Inferior parietal cortex (tissue), 1 donor: ENCODE measurements at regions not wholly inside any gene's neighbourhood (a gene's known extent, or its start where the extent isn't known, plus 50 kb on each side); places are given as distances from the start of the nearest gene placed in this dataset.
"Not testable (repeated sequence)": the region's sequence is repeated elsewhere in the genome, so short reads cannot be mapped to it uniquely, and the experiment has no call there.

Source experiments
- DNase-seq: peaks from one replicate; pipeline ENCODE4 v3.0.0-alpha.2; 2016; ENCODE audit errors: extremely low spot score

DNA sequence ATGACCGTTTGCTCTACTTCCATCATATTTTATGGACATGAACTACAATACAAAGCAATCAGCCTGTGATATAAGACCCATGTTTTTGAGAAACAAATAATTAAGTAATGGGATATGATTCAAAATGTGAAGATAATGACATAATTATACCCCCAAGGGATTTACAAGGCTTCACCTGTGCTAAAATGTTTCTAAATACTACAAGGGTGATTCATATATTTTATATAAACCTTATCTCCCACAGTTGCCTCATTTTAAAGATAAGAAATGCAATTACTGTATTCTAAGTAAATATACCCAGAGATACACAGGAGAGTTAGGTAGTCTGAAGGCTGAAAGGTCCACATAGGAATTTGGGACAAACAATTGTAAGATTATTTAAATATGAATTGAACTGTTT, 662.0 kb upstream of the CHD1 start:
- DNase-seq: no peak

DNA sequence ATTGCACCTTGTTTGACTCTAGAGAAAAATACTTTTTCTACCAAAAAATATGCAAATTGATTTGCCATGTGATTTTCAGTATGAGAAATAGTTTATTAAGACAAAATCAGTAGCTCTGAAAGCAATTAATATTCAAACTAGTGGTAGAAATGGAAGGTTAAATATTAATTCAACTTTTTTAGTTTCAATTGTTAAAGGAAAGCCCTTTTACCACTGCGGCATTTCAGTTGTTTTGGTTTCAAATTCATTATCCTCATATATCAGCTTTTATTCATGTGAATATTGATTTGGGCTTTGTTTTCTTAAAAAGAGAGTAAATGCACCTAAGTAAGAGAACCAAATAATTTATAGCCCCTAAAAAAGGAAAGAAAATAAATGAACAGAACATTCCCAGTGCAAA, 660.6 kb upstream of the CHD1 start:
- no peak for DNase-seq

GRCh38 chr5:99587983-99588382, 659.2 kb upstream of the CHD1 start:
- no peak for DNase-seq

DNA sequence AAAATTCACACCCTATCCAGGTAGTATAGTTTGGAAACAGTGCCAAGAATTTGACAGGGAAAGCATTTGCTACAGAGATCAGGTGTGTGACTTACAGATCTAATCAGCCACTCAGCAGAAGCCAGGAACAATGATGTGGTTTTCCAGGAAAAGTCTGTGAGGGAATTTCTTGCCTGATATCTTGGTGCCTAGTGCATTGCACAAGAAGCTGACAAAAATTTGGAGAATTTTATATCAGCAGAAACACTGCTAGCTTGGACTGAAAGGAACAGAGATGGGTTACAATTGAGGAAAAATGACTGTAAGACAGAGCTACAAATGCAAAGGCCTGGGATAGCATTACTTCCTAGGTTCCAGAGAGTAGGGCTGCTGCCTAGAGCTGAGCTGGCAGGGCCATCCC, 658.1 kb upstream of the CHD1 start:
- DNase-seq: no peak

DNA sequence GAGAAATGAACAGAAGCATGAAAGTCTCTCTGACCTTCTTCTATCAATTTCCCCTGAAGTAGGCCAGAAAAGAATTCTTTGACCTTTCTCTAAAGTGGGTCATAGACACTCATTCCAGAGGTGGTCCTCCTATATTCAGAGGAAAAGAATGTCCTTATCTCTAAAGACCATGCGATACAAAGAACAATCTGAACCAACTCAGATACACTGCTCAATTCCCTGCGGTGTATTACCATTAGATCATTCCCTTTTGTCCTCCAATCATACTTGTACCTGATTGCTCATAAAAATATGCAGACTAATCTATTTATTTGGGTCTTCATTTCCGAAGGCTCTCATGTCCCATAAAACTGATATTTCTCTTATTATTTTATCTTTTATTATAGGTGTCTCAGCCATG, 652.4 kb upstream of the CHD1 start:
- not testable (repeated sequence) for DNase-seq

DNA sequence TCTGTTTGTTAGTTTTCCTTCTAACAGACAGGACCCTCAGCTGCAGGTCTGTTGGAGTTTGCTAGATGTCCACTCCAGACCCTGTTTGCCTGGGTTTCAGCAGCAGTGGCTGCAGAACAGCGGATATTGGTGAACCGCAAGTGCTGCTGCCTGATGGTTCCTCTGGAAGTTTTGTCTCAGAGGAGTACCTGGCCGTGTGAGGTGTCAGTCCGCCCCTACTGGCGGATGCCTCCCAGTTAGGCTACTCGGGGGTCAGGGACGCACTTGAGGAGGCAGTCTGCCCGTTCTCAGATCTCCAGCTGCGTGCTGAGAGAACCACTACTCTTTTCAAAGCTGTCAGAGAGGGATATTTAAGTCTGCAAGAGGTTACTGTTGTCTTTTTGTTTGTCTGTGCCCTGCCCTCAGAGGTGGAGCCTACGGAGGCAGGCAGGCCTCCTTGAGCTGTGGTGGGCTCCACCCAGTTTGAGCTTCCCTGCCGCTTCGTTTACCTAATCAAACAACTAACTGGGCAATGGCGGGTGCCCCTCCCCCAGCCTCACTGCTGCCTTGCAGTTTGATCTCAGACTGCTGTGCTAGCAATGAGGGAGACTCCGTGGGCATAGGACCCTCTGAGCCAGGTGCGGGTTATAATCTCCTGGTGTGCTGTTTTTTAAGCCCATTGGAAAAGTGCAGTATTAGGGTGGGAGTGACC, 634.3 kb upstream of the CHD1 start:
- not testable (repeated sequence) for DNase-seq

DNA sequence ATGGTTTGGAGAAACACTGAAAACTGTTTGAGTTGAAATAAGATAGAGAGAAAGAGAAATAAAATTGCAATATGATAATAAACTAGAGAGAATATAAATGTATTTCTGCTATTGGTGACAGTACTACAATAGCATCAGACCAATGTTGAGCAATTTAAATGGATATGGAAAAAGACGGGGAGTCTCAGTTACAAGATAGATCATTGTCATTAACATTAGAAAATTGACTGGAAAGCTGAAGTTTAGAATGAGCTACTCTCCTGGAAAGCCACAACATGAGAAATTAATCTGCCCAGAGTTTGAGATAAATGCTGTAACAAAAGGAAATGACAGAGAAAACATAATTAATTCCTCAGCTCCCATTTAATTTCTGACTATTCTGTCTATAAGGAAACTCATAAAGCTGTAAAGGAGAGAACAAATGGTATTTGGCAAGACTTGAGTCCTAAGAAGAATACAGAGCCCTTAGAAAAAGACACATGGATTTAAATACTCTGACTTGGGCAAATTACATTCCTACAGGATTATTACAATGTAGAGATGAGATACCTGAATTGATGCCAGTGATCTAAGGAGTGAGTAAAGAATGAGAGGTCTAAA, 624.5 kb upstream of the CHD1 start:
- DNase-seq: no peak

GRCh38 chr5:99544356-99544755, 615.5 kb upstream of the CHD1 start:
- DNase-seq: no peak

GRCh38 chr5:99543841-99544240, 615.0 kb upstream of the CHD1 start:
- DNase-seq: no peak

DNA sequence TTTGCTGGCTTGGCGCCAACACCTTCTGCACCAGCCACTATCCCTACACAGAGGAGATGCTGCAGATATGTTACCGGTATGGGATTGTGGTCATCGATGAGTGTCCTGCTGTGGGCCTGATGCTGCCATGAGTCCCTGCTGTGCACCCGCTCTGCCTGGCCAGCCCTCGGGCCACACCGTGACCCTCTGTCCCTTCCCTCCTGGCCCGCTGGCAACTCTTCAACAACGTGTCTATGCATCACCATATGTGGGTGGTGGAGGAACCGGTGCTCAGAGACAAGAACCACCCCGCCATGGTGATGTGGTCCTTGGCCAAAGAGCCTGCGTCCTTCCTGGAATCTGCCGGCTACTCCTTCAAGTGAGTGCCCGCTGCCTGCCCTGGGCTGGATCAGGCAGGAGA, 605.4 kb upstream of the CHD1 start:
- DNase-seq: not testable (repeated sequence)

GRCh38 chr5:99521666-99522065, 592.9 kb upstream of the CHD1 start:
- DNase-seq: not testable (repeated sequence)

GRCh38 chr5:99515864-99516490, 587.2 kb upstream of the CHD1 start:
- not testable (repeated sequence) for DNase-seq

- not testable (repeated sequence) for DNase-seq
Observed at GRCh38 chr5:99510237-99510866, 581.5 kb upstream of the CHD1 start.

DNA sequence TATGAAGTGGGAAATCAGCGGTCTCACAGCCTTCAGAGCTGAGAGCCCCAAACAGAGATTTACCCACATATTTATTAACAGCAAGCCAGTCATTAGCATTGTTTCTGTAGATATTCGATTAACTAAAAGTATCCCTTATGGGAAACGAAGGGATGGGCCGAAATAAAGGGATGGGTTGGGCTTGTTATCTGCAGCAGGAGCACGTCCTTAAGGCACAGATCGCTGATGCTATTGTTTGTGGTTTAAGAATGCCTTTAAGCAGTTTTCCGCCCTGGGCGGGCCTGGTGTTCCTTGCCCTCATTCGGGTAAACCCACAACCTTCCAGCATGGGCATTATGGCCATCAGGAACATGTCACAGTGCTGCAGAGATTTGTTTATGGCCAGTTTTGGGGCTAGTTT, 580.3 kb upstream of the CHD1 start:
- DNase-seq: not testable (repeated sequence)

- DNase-seq: not testable (repeated sequence)
Observed at GRCh38 chr5:99495456-99495855, 566.6 kb upstream of the CHD1 start.

DNA sequence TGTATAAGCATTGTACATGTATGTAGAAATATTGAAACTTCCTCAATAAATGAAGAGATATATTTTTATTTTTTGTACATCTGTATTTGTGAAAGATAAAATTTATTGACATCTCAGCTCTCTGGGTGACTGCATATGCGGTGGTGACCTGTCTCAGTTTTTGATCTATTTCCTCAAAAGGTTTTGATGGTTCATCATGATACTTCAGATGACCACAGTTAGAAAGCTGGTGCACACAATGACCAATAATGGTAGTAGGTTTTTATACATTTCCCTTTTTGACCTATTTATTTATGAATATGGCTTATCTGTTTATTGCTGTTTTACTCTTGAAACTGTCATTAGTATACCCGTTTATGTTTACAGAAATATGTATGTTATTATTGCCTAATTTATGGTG, 549.6 kb upstream of the CHD1 start:
- not testable (repeated sequence) for DNase-seq

DNA sequence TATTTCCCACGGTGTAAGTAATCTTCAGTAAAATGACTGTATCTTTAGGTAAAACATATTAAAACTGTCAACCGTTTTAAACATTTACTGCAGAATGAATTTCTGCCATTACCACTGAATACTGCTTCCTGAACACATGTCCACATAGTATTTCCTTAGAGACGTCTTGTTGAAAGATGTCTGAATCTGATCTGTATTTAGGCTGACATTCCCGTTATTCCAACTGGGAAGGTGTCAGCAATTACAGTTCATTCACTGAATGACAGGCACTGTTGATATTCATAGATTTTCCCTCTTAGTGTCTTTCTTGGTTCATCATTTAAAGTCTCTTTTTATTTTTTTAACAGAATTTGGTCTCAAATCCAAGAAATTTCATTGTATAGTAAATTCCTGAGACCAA, 544.5 kb upstream of the CHD1 start:
- not testable (repeated sequence) for DNase-seq

GRCh38 chr5:99471726-99472125, 542.9 kb upstream of the CHD1 start:
- DNase-seq: not testable (repeated sequence)

- DNase-seq: not testable (repeated sequence)
Observed at GRCh38 chr5:99471178-99471577, 542.4 kb upstream of the CHD1 start.

DNA sequence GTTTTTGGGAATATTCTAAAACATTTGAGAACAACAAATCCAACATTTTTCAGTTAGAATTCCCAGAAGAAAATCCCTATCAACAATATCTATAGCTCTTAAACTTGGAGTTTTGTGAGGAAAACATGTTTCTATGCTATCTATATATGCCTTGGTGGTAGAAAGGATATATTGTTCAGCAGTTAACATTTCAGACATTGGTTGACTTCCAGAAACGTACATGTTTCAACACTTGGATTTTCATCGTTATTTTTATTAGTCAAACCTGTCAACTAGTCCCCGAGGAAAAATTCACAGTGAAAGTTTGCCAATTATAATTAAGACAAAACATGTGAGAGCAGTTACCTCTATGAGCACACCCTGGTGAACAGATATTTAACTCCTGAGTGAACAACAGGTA, 541.8 kb upstream of the CHD1 start:
- DNase-seq: not testable (repeated sequence)

DNA sequence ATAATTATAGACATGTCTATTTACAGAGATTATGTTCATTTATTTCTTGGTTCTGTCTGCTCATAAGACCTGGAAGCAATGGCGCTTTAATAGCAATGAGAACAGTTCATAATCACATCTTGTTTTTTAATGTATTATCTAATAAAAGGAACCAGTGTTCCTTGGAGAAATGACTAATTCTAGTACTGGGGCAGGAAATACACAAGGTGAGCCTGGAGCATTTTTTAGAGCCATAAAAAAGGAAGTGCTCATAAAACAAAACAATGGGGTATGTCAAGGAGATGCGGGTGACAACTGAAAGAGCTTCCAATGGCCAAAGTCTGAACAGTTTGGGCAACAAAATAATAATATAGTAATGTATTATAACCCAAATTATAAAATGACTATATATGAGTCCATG, 531.9 kb upstream of the CHD1 start:
- no peak for DNase-seq

- DNase-seq: no peak
Observed at GRCh38 chr5:99453196-99453595, 524.4 kb upstream of the CHD1 start.

DNA sequence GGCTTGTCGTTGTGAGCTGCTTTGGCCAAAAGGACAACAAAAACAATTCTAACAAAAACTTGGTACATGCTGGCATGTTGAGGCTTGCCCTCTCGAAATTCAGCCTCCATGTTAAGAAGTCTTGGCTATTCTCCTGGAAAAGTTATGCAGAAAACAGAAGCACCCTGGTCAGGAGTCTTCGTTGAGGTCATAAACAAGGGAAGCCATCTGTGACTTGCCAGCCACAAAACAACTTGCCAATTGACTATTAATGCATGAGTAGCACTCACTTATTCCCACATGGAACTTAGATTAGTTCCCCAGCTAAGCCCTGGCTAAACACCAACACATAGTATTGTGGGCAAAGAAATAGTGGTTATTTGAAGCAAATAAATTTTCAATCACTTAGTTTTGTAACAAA, 521.0 kb upstream of the CHD1 start:
- no peak for DNase-seq
